GM12878 (cell line): ENCODE measurements at regions not wholly inside any gene's neighbourhood (a gene's known extent, or its start where the extent isn't known, plus 50 kb on each side); places are given as distances from the start of the nearest gene placed in this dataset.

Source experiments
- ATAC-seq: fragments of 200-7000 bp; cut with Tn5 transposase; 3 replicates; pipeline ENCODE4 v1.9.1; 2020; ENCODE audit warnings: mild to moderate bottlenecking, moderate library complexity
- BruUV-seq: library from RNA; stranded (reverse); fragments of 400-500 nt; replicated peaks from 2 replicates; lab custom pipeline; 2021; lab: Mats Ljungman, UMichigan
- CTCF ChIA-PET: fragments of 300-600 bp; sonication (Branson Sonifier 250); formaldehyde crosslinking; extraction: SDS; loops from one replicate; lab custom pipeline; 2021; ENCODE audit warnings: inconsistent platforms; lab: Yijun Ruan, JAX
- POLR2A ChIA-PET: fragments of 350-600 bp; formaldehyde crosslinking; extraction: SDS; loops from one replicate; lab custom pipeline; 2021; ENCODE audit warnings: inconsistent platforms; lab: Charles Lee
- RAD21 ChIA-PET: fragments of 300-600 bp; sonication (Branson Sonifier 250); formaldehyde crosslinking; loops from one replicate; lab custom pipeline; 2023; ENCODE audit warnings: antibody characterized with exemption; ENCODE audit not compliant: unreplicated experiment; lab: Charles Lee
- SMC1A ChIA-PET: fragments of 300-600 bp; sonication (Branson Sonifier 250); formaldehyde crosslinking; loops from one replicate; lab custom pipeline; 2023; ENCODE audit not compliant: unreplicated experiment, uncharacterized antibody; lab: Charles Lee
- DNase-seq: peaks from one replicate; pipeline ENCODE4 v3.0.0-alpha.2; 2011; ENCODE audit warnings: low read depth, low spot score
- FAIRE-seq: peaks from 3 replicates; lab custom pipeline; 2011; peaks lifted over from hg19 to GRCh38; lab: Jason Lieb, UNC
- H2AFZ ChIP-seq: 2 replicates; pipeline ENCODE4 v1.6.0; 2011; ENCODE audit warnings: low read depth, low read length, control low read depth; ENCODE audit not compliant: control insufficient read depth
- H3K27ac ChIP-seq: 2 replicates; pipeline ENCODE4 v1.5.1; 2011; ENCODE audit warnings: control low read depth; ENCODE audit not compliant: control insufficient read depth, insufficient read depth
- H3K27me3 ChIP-seq, 2 experiments: replicated peaks in 1 of 2; 2 replicates each; pipeline versions ENCODE4 v1.6.0 to v1.6.1; 2011; ENCODE audit warnings: low read length in 1 of 2; ENCODE audit not compliant: control insufficient read depth in 2 of 2, insufficient read depth in 2 of 2
- H3K36me3 ChIP-seq, 2 experiments: 2 replicates each; pipeline ENCODE4 v1.5.1; 2011; ENCODE audit warnings: low read length in 1 of 2; ENCODE audit not compliant: control insufficient read depth in 2 of 2, insufficient read depth in 2 of 2
- H3K4me1 ChIP-seq: 2 replicates; pipeline ENCODE4 v1.6.1; 2011; ENCODE audit warnings: mild to moderate bottlenecking, low read length, moderate library complexity, mixed read lengths; ENCODE audit not compliant: control insufficient read depth, insufficient read depth
- H3K4me2 ChIP-seq: 2 replicates; pipeline ENCODE4 v1.6.0; 2011; ENCODE audit warnings: control low read depth; ENCODE audit not compliant: control insufficient read depth, insufficient read depth
- H3K4me3 ChIP-seq: fragments of 200-600 bp; sonication (generic); 2 replicates; pipeline ENCODE4 v1.5.1; 2016
- H3K79me2 ChIP-seq: 2 replicates; pipeline ENCODE4 v1.6.0; 2011; ENCODE audit warnings: low read length; ENCODE audit not compliant: control insufficient read depth, insufficient read depth
- H3K9ac ChIP-seq: 2 replicates; pipeline ENCODE4 v1.8.0; 2011; ENCODE audit warnings: low read length, control low read depth, mixed read lengths; ENCODE audit not compliant: control insufficient read depth, insufficient read depth
- H3K9me3 ChIP-seq: replicated peaks from 3 replicates; pipeline ENCODE4 v1.5.1; 2011; ENCODE audit warnings: mild to moderate bottlenecking, low read length; ENCODE audit not compliant: control insufficient read depth, insufficient read depth
- H4K20me1 ChIP-seq: 2 replicates; pipeline ENCODE4 v1.6.0; 2011; ENCODE audit not compliant: control insufficient read depth, insufficient read depth
- SREBF1 ChIP-seq: IDR thresholded peaks from 2 replicates; pipeline ENCODE4 v1.6.1; 2012; ENCODE audit warnings: mild to moderate bottlenecking, low read length
- YY1 ChIP-seq: IDR thresholded peaks from 2 replicates; pipeline ENCODE4 v1.6.1; 2011; ENCODE audit warnings: low read depth, mild to moderate bottlenecking, low read length
- ZNF384 ChIP-seq: IDR thresholded peaks from 2 replicates; pipeline ENCODE4 v1.6.1; 2012; ENCODE audit warnings: low read depth, mild to moderate bottlenecking, low read length, improper control_type of control experiment, borderline replicate concordance
- WGBS: methylation state at CpG from one replicate; pipeline ENCODE4 v1.1.6; 2016; ENCODE audit warnings: low lambda C conversion rate; ENCODE audit not compliant: insufficient replicate concordance, insufficient coverage; ENCODE audit errors: missing lambda C conversion rate; 5-methylcytosine and 5-hydroxymethylcytosine counted together
- in situ Hi-C: fragments of 300-500 bp; cut with MboI; formaldehyde crosslinking; loops from 9 replicates; pipeline ENCODE4 v1.14.3; 2018; ENCODE audit warnings: mixed read lengths
- intact Hi-C: fragments of 100-400 bp; cut with micrococcal nuclease; formaldehyde crosslinking; loops from one replicate; pipeline ENCODE4 v1.14.2; 2022; ENCODE audit not compliant: unreplicated experiment
- TF ChIP-seq, protein P1 (sequence below): IDR thresholded peaks from 2 replicates; pipeline ENCODE4 v1.6.1; 2011; ENCODE audit warnings: borderline replicate concordance, low read depth, mild to moderate bottlenecking, moderate library complexity, low read length; ENCODE audit not compliant: insufficient read depth, poor library complexity, severe bottlenecking
- TF ChIP-seq, protein P2 (sequence below): fragments of 450-650 bp; conservative IDR thresholded peaks from 2 replicates; pipeline ENCODE4 v1.6.1; 2017; ENCODE audit warnings: mild to moderate bottlenecking, moderate library complexity

DNA sequence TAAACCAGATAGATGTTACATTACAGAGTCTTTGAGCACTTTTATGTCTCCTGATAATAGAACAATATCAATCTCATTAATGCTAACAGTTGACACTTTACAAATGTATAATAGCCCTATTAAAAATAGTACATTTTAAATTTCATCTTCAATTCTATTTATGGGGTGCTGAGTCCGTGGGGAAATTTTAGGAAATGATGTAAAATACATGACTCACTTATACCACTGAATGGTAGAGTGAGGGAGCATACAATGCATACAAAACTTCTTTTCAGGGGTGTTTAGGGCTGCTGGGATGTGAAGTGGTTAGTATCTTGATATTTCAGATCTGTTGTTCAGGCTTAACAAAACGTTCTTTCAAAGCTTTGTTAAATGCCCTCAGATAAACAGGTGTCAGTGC is 696.2 kb downstream of the TRAM1L1 start (continued):
- TF ChIP-seq, protein P1, sequence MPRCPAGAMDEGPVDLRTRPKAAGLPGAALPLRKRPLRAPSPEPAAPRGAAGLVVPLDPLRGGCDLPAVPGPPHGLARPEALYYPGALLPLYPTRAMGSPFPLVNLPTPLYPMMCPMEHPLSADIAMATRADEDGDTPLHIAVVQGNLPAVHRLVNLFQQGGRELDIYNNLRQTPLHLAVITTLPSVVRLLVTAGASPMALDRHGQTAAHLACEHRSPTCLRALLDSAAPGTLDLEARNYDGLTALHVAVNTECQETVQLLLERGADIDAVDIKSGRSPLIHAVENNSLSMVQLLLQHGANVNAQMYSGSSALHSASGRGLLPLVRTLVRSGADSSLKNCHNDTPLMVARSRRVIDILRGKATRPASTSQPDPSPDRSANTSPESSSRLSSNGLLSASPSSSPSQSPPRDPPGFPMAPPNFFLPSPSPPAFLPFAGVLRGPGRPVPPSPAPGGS = no peak
- TF ChIP-seq, protein P2, sequence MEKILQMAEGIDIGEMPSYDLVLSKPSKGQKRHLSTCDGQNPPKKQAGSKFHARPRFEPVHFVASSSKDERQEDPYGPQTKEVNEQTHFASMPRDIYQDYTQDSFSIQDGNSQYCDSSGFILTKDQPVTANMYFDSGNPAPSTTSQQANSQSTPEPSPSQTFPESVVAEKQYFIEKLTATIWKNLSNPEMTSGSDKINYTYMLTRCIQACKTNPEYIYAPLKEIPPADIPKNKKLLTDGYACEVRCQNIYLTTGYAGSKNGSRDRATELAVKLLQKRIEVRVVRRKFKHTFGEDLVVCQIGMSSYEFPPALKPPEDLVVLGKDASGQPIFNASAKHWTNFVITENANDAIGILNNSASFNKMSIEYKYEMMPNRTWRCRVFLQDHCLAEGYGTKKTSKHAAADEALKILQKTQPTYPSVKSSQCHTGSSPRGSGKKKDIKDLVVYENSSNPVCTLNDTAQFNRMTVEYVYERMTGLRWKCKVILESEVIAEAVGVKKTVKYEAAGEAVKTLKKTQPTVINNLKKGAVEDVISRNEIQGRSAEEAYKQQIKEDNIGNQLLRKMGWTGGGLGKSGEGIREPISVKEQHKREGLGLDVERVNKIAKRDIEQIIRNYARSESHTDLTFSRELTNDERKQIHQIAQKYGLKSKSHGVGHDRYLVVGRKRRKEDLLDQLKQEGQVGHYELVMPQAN = no peak

DNA sequence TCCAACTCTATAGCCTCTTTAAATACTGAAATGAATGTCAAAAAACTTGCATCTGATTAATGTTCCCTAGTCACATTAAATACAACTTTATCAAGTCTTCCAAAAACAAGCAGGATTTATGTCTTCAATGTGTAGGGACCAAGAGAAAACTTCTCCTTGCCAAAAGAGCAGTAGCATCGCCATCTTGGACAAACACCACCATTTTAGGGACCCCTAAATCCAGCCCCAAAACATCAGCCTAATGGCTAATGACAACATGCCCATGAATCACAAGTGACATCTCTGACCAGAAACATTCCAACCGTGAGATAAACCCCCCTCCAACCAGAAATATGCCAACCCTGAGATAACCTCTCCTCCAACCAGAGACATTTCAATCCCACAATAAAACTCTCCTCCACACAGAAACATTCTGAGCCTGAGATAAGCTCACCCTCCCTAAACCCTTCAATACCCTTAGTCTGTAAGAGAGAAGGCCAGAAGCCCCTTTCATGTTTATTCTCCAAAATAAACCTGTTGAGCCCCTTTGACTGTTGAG is 697.4 kb downstream of the TRAM1L1 start:
- CTCF ChIA-PET = no interaction called here
- RAD21 ChIA-PET = no interaction called here
- no peaks in the 10 kb centered on the region for H3K9me3 ChIP-seq
- SMC1A ChIA-PET = no interaction called here
- intact Hi-C loops (no loop called here), in situ Hi-C loops (no loop called here)
- no peaks in the 10 kb centered on the region for H3K4me1 ChIP-seq
- H4K20me1 ChIP-seq = no peaks in the 10 kb centered on the region
- H3K79me2 ChIP-seq = no peaks in the 10 kb centered on the region
- no TSS peak for BruUV-seq
- H2AFZ ChIP-seq = no peak overlapping the region
- POLR2A ChIA-PET = no interaction called here
- FAIRE-seq (no peak), ATAC-seq (no peak), DNase-seq (no peak)
- H3K27me3 ChIP-seq = no peaks in the 10 kb centered on the region
- no peak overlapping the region for H3K9ac ChIP-seq
- H3K4me3 ChIP-seq = no peak overlapping the region
- 38% methylated on average over 2 of the region's 2 CpGs for WGBS
- TF ChIP-seq YY1 = 0 out of 2 replicates have a peak, but pooled peaks have one; percentile 35
- no peak for TF ChIP-seq ZNF384
- no peak for TF ChIP-seq SREBF1
- no peak overlapping the region for H3K27ac ChIP-seq
- no peaks in the 10 kb centered on the region for H3K36me3 ChIP-seq
- no peak overlapping the region for H3K4me2 ChIP-seq
